A549 (cell line): ENCODE measurements at regions not wholly inside any gene's neighbourhood (a gene's known extent, or its start where the extent isn't known, plus 50 kb on each side); places are given as distances from the start of the nearest gene placed in this dataset.

Experiments
- CBX8 ChIP-seq: fragments of 200-600 bp; sonication (generic); IDR thresholded peaks from 2 replicates; pipeline ENCODE4 v1.6.1; 2016
- HDAC2 ChIP-seq: fragments of 200-600 bp; sonication (generic); IDR thresholded peaks from 2 replicates; pipeline ENCODE4 v1.6.1; 2016
- NPAS2 ChIP-seq: fragments of 250-450 bp; sonication (Bioruptor Pico); IDR thresholded peaks from 2 replicates; pipeline ENCODE4 v1.8.0; 2022; ENCODE audit warnings: mild to moderate bottlenecking, moderate library complexity, borderline replicate concordance
- POLR2A ChIP-seq: IDR thresholded peaks from 2 replicates; pipeline ENCODE4 v1.6.1; 2012; ENCODE audit warnings: mild to moderate bottlenecking, low read length
- RAD21 ChIP-seq, 2 experiments: fragments of >200 bp in 1 of 2; sonication (Bioruptor Twin) in 1 of 2; formaldehyde crosslinking in 1 of 2; IDR thresholded peaks in 1 of 2; conservative IDR thresholded peaks in 1 of 2; 2 replicates in 1 of 2; 3 replicates in 1 of 2; pipeline ENCODE4 v1.6.1; 2012 to 2018; ENCODE audit warnings: inconsistent platforms in 1 of 2
- SMC3 ChIP-seq: fragments of >200 bp; sonication (Bioruptor Twin); formaldehyde crosslinking; IDR thresholded peaks from 3 replicates; pipeline ENCODE4 v1.6.1; 2018; ENCODE audit warnings: inconsistent platforms
- TF ChIP-seq, protein P1 (sequence below): fragments of 450-650 bp; IDR thresholded peaks from 2 replicates; pipeline ENCODE4 v1.6.1; 2014; ENCODE audit warnings: antibody characterized with exemption
- TF ChIP-seq, protein P2 (sequence below): fragments of >200 bp; sonication (Bioruptor Twin); formaldehyde crosslinking; IDR thresholded peaks from 3 replicates; pipeline ENCODE4 v1.5.1; 2016
- TF ChIP-seq, protein P3 (sequence below): fragments of 250-450 bp; sonication (Bioruptor Pico); IDR thresholded peaks from 2 replicates; pipeline ENCODE4 v1.5.0; 2021; ENCODE audit warnings: mild to moderate bottlenecking, moderate library complexity, borderline replicate concordance

DNA sequence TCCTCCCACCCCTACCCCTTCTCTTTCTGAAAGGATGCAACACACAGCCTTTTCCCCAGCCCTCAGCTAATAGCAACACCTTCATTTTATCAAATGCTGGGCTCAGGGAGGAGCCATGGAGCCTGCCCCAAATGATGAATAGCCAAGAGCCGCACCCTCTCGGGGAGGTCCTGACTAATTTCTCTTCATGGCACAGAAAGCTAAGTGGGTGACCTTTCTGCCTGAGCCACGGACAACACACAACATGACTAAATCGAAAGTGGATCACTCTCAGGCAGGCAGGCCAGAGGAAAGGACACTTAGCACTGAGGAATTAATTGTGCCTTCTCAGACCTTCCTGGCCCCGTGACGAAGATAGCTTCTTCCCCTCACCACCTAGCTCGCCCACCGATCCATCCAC, 165.1 kb upstream of the RAI2 start:
- TF ChIP-seq, protein P1, sequence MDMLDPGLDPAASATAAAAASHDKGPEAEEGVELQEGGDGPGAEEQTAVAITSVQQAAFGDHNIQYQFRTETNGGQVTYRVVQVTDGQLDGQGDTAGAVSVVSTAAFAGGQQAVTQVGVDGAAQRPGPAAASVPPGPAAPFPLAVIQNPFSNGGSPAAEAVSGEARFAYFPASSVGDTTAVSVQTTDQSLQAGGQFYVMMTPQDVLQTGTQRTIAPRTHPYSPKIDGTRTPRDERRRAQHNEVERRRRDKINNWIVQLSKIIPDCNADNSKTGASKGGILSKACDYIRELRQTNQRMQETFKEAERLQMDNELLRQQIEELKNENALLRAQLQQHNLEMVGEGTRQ: no peak
- TF ChIP-seq, protein P2, sequence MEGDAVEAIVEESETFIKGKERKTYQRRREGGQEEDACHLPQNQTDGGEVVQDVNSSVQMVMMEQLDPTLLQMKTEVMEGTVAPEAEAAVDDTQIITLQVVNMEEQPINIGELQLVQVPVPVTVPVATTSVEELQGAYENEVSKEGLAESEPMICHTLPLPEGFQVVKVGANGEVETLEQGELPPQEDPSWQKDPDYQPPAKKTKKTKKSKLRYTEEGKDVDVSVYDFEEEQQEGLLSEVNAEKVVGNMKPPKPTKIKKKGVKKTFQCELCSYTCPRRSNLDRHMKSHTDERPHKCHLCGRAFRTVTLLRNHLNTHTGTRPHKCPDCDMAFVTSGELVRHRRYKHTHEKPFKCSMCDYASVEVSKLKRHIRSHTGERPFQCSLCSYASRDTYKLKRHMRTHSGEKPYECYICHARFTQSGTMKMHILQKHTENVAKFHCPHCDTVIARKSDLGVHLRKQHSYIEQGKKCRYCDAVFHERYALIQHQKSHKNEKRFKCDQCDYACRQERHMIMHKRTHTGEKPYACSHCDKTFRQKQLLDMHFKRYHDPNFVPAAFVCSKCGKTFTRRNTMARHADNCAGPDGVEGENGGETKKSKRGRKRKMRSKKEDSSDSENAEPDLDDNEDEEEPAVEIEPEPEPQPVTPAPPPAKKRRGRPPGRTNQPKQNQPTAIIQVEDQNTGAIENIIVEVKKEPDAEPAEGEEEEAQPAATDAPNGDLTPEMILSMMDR: no peak
- TF ChIP-seq CBX8 (no peak), POLR2A (no peak), RAD21 (conservative IDR thresholded peaks at IDR 0.05 in 1 of 2, IDR thresholded peaks at IDR 0.05 in 1 of 2) (no peak), SMC3 (no peak), HDAC2 (no peak), NPAS2 (CRISPR knock-in tag) (no peak)
- TF ChIP-seq, protein P3, sequence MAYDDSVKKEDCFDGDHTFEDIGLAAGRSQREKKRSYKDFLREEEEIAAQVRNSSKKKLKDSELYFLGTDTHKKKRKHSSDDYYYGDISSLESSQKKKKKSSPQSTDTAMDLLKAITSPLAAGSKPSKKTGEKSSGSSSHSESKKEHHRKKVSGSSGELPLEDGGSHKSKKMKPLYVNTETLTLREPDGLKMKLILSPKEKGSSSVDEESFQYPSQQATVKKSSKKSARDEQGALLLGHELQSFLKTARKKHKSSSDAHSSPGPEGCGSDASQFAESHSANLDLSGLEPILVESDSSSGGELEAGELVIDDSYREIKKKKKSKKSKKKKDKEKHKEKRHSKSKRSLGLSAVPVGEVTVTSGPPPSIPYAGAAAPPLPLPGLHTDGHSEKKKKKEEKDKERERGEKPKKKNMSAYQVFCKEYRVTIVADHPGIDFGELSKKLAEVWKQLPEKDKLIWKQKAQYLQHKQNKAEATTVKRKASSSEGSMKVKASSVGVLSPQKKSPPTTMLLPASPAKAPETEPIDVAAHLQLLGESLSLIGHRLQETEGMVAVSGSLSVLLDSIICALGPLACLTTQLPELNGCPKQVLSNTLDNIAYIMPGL: no peak
